A549 (cell line): ENCODE measurements at regions not wholly inside any gene's neighbourhood (a gene's known extent, or its start where the extent isn't known, plus 50 kb on each side); places are given as distances from the start of the nearest gene placed in this dataset.
A peak's percentile ranks its signal among the peaks of the same experiment; 100 is the strongest.

Source experiments
- CTCF ChIP-seq: fragments of >200 bp; sonication (Bioruptor Twin); formaldehyde crosslinking; IDR thresholded peaks from 3 replicates; pipeline ENCODE4 v1.5.1; 2016
- ELK1 ChIP-seq: fragments of 150-350 bp; IDR thresholded peaks from 2 replicates; pipeline ENCODE4 v1.6.1; 2014; ENCODE audit warnings: low read depth, mild to moderate bottlenecking, low read length
- JUN ChIP-seq, 2 experiments: fragments of >200 bp; sonication (Bioruptor Twin); formaldehyde crosslinking; IDR thresholded peaks; 2 replicates in 1 of 2; 3 replicates in 1 of 2; pipeline ENCODE4 v1.6.1; 2016 to 2017
- MYC ChIP-seq: IDR thresholded peaks from 2 replicates; pipeline ENCODE4 v1.6.1; 2012; ENCODE audit warnings: mild to moderate bottlenecking, inconsistent platforms, low read length, improper control_type of control experiment, borderline replicate concordance
- NR3C1 ChIP-seq: fragments of >200 bp; sonication (Bioruptor Twin); formaldehyde crosslinking; IDR thresholded peaks from 3 replicates; pipeline ENCODE4 v1.6.1; 2017
- PHF8 ChIP-seq: fragments of 200-600 bp; sonication (generic); IDR thresholded peaks from 2 replicates; pipeline ENCODE4 v1.6.1; 2016; ENCODE audit warnings: low read depth, mild to moderate bottlenecking, antibody characterized with exemption, moderate library complexity, borderline replicate concordance
- RCOR1 ChIP-seq: fragments of 150-350 bp; IDR thresholded peaks from 2 replicates; pipeline ENCODE4 v1.6.1; 2014; ENCODE audit warnings: antibody characterized with exemption, low read length, low read depth
- REST ChIP-seq: fragments of 200-600 bp; sonication (generic); IDR thresholded peaks from 2 replicates; pipeline ENCODE4 v1.6.1; 2016; ENCODE audit warnings: antibody characterized with exemption, mild to moderate bottlenecking, moderate library complexity
- SMC3 ChIP-seq: fragments of >200 bp; sonication (Bioruptor Twin); formaldehyde crosslinking; IDR thresholded peaks from 3 replicates; pipeline ENCODE4 v1.6.1; 2018; ENCODE audit warnings: inconsistent platforms
- TP53 ChIP-seq: fragments of 250-450 bp; sonication (Bioruptor Pico); IDR thresholded peaks from 2 replicates; pipeline ENCODE4 v1.5.0; 2021; ENCODE audit warnings: mild to moderate bottlenecking, moderate library complexity
- TF ChIP-seq, protein P1 (sequence below): IDR thresholded peaks from 2 replicates; pipeline ENCODE4 v1.6.1; 2012

DNA sequence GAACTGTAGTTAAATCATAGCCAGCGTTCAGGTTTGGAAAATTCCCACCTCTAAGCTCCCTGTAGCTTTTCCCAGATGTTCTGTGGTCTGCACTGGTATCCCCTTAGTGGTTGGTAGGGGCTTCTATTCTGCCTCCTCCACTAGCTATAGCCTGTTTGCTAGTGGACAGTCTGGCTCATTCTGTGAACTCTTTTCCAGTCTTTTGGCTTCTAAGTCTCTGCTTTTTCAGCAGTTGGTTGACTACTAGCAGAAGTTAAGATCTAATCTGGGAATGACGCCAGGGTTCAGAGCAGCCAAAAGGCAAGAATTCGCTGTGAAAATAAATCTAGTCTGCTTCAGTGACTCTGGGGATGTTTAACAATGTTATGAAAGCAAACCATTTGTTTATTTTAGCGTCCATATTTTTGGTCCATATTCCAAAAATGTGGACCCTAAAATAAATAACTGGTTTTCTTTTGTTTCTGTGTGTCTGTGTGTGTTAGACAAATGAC lies 73.7 kb upstream of the WDR72 start:
- no peak for TF ChIP-seq PHF8
- TF ChIP-seq CTCF = no peak
- no peak for TF ChIP-seq SMC3
- no peak for TF ChIP-seq NR3C1
- peak in 1 of 2 experiments; percentile 32; a peak in 1 of 5 replicates for TF ChIP-seq JUN (IDR thresholded peaks at IDR 0.05)
- TF ChIP-seq MYC = no peak
- TF ChIP-seq TP53 (CRISPR knock-in tag) = no peak
- TF ChIP-seq, protein P1, sequence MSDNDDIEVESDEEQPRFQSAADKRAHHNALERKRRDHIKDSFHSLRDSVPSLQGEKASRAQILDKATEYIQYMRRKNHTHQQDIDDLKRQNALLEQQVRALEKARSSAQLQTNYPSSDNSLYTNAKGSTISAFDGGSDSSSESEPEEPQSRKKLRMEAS = no peak
- TF ChIP-seq REST = no peak
- no peak for TF ChIP-seq ELK1
- no peak for TF ChIP-seq RCOR1
